ENCODE measurements at regions not wholly inside any gene's neighbourhood (a gene's known extent, or its start where the extent isn't known, plus 50 kb on each side); places are given as distances from the start of the nearest gene placed in this dataset.

GRCh38 chr11:15893080-15893492 is 463.3 kb downstream of the SOX6 start:
- intact Hi-C loops (cut with micrococcal nuclease): no loop called here
- ChIA-PET CTCF (no interaction called here), RAD21 (ENCODE audit: low non-redundant PET in 1 of 2, low total read pairs in 2 of 2, uncharacterized antibody in 2 of 2, unreplicated experiment in 2 of 2) (no interaction called here), POLR2A (no interaction called here)
- no peak overlapping the region for H3K4me2 ChIP-seq (ENCODE audit: low read length)
- no TSS peak for BruUV-seq (replicated peaks)
- no peaks in the 10 kb centered on the region for H3K36me3 ChIP-seq (ENCODE audit: control insufficient read depth in 1 of 2, insufficient read depth in 2 of 2, low read length in 2 of 2)
- H2AFZ ChIP-seq (ENCODE audit: low read depth, low read length, poor library complexity, severe bottlenecking): no peak overlapping the region
- H3K4me3 ChIP-seq (replicated peaks in 1 of 2; ENCODE audit: low read depth in 1 of 2, low read length in 2 of 2): no peak overlapping the region
- no peak for ATAC-seq
- TF ChIP-seq, protein P1, sequence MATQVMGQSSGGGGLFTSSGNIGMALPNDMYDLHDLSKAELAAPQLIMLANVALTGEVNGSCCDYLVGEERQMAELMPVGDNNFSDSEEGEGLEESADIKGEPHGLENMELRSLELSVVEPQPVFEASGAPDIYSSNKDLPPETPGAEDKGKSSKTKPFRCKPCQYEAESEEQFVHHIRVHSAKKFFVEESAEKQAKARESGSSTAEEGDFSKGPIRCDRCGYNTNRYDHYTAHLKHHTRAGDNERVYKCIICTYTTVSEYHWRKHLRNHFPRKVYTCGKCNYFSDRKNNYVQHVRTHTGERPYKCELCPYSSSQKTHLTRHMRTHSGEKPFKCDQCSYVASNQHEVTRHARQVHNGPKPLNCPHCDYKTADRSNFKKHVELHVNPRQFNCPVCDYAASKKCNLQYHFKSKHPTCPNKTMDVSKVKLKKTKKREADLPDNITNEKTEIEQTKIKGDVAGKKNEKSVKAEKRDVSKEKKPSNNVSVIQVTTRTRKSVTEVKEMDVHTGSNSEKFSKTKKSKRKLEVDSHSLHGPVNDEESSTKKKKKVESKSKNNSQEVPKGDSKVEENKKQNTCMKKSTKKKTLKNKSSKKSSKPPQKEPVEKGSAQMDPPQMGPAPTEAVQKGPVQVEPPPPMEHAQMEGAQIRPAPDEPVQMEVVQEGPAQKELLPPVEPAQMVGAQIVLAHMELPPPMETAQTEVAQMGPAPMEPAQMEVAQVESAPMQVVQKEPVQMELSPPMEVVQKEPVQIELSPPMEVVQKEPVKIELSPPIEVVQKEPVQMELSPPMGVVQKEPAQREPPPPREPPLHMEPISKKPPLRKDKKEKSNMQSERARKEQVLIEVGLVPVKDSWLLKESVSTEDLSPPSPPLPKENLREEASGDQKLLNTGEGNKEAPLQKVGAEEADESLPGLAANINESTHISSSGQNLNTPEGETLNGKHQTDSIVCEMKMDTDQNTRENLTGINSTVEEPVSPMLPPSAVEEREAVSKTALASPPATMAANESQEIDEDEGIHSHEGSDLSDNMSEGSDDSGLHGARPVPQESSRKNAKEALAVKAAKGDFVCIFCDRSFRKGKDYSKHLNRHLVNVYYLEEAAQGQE (IDR thresholded peaks at IDR 0.05; ENCODE audit: low read depth): no peak
- peaks cover 0 to 8% of the 10 kb centered on the region in 2 experiments; a peak in 1 of 4 replicates for H3K4me1 ChIP-seq (ENCODE audit: control insufficient read depth in 1 of 2, insufficient read depth in 2 of 2, low read length in 2 of 2)
- peaks cover 6% of the 10 kb centered on the region; the same call in 1 of the 2 replicates for H3K27me3 ChIP-seq (ENCODE audit: insufficient read depth, low read length)
- no peaks in the 10 kb centered on the region for H3K79me2 ChIP-seq (ENCODE audit: insufficient read depth, low read length)
- H4K20me1 ChIP-seq (ENCODE audit: insufficient read depth): no peaks in the 10 kb centered on the region
- H3K27ac ChIP-seq (ENCODE audit: low read depth, low read length): no peak overlapping the region
- no peak for DNase-seq (ENCODE audit: low read depth, low spot score)
- no peak overlapping the region for H3K9ac ChIP-seq (ENCODE audit: low read length)
- no peaks in the 10 kb centered on the region for H3K9me3 ChIP-seq (ENCODE audit: control insufficient read depth in 1 of 2, insufficient read depth in 1 of 2, low read depth in 1 of 2, low read length in 2 of 2)
- no peaks in the 10 kb centered on the region for H3K9me2 ChIP-seq (ENCODE audit: insufficient read depth)

DNA sequence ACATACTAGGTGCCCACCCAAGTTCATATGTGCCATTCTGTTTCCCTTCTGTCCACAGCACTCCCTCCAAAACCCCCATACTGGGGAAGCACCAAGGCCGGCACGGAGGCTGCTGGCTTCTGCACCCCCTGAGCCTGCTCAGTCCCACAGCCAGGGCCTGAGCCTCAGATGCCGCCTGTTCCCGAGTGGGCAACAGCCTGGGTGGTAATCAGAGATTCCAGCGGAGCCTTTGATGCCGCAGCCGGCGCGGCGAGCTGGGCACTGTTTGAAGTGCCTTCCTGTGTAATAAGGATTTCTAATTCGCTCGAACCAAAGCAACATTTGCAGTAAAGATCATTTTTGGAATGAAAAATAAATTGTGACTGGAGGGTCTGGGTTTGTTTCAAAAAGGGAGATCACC is 460.3 kb downstream of the SOX6 start:
- Histone ChIP-seq H4K20me1 (ENCODE audit: insufficient read depth) (no peaks in the 10 kb centered on the region), H3K27me3 (ENCODE audit: insufficient read depth, low read length) (peaks cover 5% of the 10 kb centered on the region; the same call in 1 of the 2 replicates), H2AFZ (ENCODE audit: low read depth, low read length, poor library complexity, severe bottlenecking) (no peak overlapping the region), H3K4me2 (ENCODE audit: low read length) (no peak overlapping the region), H3K9me3 (ENCODE audit: control insufficient read depth in 1 of 2, insufficient read depth in 1 of 2, low read depth in 1 of 2, low read length in 2 of 2) (no peaks in the 10 kb centered on the region), H3K27ac (ENCODE audit: low read depth, low read length) (no peak overlapping the region), H3K9ac (ENCODE audit: low read length) (no peak overlapping the region), H3K9me2 (ENCODE audit: insufficient read depth) (no peaks in the 10 kb centered on the region), H3K4me3 (replicated peaks in 1 of 2; ENCODE audit: low read depth in 1 of 2, low read length in 2 of 2) (no peak overlapping the region), H3K79me2 (ENCODE audit: insufficient read depth, low read length) (no peaks in the 10 kb centered on the region), H3K36me3 (ENCODE audit: control insufficient read depth in 1 of 2, insufficient read depth in 2 of 2, low read length in 2 of 2) (no peaks in the 10 kb centered on the region), H3K4me1 (ENCODE audit: control insufficient read depth in 1 of 2, insufficient read depth in 2 of 2, low read length in 2 of 2) (peaks cover 0 to 8% of the 10 kb centered on the region in 2 experiments; a peak in 1 of 4 replicates)
- DNase-seq (ENCODE audit: low read depth, low spot score): no peak
- ChIA-PET RAD21 (ENCODE audit: low non-redundant PET in 1 of 2, low total read pairs in 2 of 2, uncharacterized antibody in 2 of 2, unreplicated experiment in 2 of 2) (no interaction called here), CTCF (no interaction called here), POLR2A (no interaction called here)
- no peak for ATAC-seq
- TF ChIP-seq SIN3A (IDR thresholded peaks at IDR 0.05; ENCODE audit: low read depth) (no peak), CBX3 (IDR thresholded peaks at IDR 0.05; ENCODE audit: low read depth) (no peak), JUND (IDR thresholded peaks at IDR 0.05) (no peak)
- intact Hi-C loops (cut with micrococcal nuclease): no loop called here
- BruUV-seq (replicated peaks): no TSS peak

All from HCT116 (cell line).